Kidney (tissue), 13 donors: ENCODE measurements at regions not wholly inside any gene's neighbourhood (a gene's known extent, or its start where the extent isn't known, plus 50 kb on each side); places are given as distances from the start of the nearest gene placed in this dataset.

Source experiments
- DNase-seq, 5 donors: peaks; one replicate each; pipeline ENCODE4 v3.0.0-alpha.2; 2013 to 2020
- FAIRE-seq: peaks from 2 replicates; lab custom pipeline; 2012; peaks lifted over from hg19 to GRCh38; lab: Jason Lieb, UNC
- H3K27ac ChIP-seq, 2 donors: one replicate each; pipeline ENCODE4 v1.7.0; 2013; ENCODE audit warnings: low read depth in 2 of 2, low read length in 2 of 2, inconsistent platforms in 1 of 2
- H3K27me3 ChIP-seq: one replicate; pipeline ENCODE4 v1.7.1; 2013; ENCODE audit warnings: low read length, inconsistent platforms; ENCODE audit not compliant: control insufficient read depth, insufficient read depth
- H3K36me3 ChIP-seq, 3 donors: one replicate each; pipeline versions ENCODE4 v1.7.0 to v1.7.1; 2013; ENCODE audit warnings: low read length in 3 of 3, control low read depth in 1 of 3, inconsistent platforms in 1 of 3; ENCODE audit not compliant: insufficient read depth in 3 of 3, control insufficient read depth in 2 of 3
- H3K4me1 ChIP-seq, 3 donors: one replicate each; pipeline versions ENCODE4 v1.7.0 to v1.7.1; 2013; ENCODE audit warnings: low read length in 3 of 3, inconsistent platforms in 1 of 3, low read depth in 1 of 3; ENCODE audit not compliant: control insufficient read depth in 2 of 3, insufficient read depth in 2 of 3
- H3K4me3 ChIP-seq, 3 donors: one replicate each; pipeline versions ENCODE4 v1.7.0 to v1.8.1; 2013; ENCODE audit warnings: low read length in 3 of 3, control low read depth in 1 of 3, inconsistent platforms in 1 of 3
- H3K9ac ChIP-seq, 3 donors: one replicate each; pipeline versions ENCODE4 v1.7.0 to v1.7.1; 2013; ENCODE audit warnings: low read length in 3 of 3, control low read depth in 1 of 3, inconsistent platforms in 1 of 3
- H3K9me3 ChIP-seq, 3 donors: one replicate each; pipeline versions ENCODE4 v1.7.0 to v1.7.1; 2013; ENCODE audit warnings: low read length in 3 of 3, control low read depth in 1 of 3, inconsistent platforms in 1 of 3; ENCODE audit not compliant: control insufficient read depth in 2 of 3, insufficient read depth in 1 of 3
- intact Hi-C: fragments of 100-400 bp; cut with DNase I; formaldehyde crosslinking; loops from one replicate; pipeline ENCODE4 v1.11.1; 2022
- TF ChIP-seq, protein P1 (sequence below): IDR thresholded peaks from 3 replicates; pipeline ENCODE4 v1.5.1; 2012; ENCODE audit warnings: mild to moderate bottlenecking, moderate library complexity, borderline replicate concordance; ENCODE audit not compliant: insufficient read depth; ENCODE audit errors: extremely low read depth
- donor health status: control.
- donor health status: control.
- donor health status: control.
- donor health status: control.
- donor health status: control.
- donor health status: DM: yes; HTN: yes; CAD: no.
- donor health status: Normal renal cell carcinoma (clear cell type).

GRCh38 chr3:34013818-34014570 is 215.6 kb downstream of the PDCD6IP start:
- no peak for FAIRE-seq

DNA sequence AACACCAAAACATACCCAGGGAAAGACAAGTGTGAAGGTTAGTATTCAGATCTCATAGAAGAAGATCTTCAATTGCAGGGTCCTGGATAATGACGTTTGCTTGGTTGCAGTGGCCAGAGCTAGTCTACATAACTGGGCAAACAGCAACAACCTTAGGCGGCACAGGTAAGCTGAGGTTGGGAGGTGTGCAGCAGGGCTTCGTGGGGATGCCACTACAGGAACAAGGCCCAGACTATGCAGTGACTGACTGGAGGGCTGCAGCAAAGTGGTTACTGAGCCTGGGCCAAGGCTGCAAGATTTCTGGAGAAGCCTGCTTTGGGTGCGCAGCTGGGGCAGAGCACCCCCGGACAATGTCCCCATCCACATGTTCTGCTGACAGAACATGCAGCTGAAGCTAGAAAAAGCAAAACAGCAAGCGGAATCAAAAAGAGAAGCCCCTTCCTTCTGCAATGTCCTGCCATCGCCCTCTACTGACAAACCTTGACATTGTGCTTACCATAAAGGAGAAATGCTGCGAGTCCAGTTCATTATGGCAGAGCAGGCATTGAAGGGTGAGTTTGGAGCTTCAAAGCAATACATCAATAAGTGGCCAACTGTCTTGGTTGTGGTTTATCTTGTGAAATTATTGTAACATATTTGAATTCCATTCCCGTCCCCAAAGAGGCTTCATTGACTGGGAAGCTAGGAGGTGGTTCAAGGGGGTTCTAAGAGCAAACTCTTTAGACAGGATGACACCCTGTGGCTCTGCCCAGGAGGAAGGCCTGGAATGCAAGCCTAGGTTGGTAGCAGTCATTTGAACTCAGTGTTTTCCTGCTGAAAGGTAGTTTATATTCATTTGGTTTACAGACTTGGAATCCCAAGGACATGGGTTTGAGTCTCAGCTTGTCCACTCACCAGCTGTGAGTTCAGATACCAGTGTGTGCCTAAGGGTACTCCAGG is 217.0 kb downstream of the PDCD6IP start:
- Histone ChIP-seq H3K4me1 (no peaks in the 10 kb centered on the region), H3K36me3 (no peaks in the 10 kb centered on the region), H3K4me3 (no peak overlapping the region), H3K27ac (no peak overlapping the region), H3K9me3 (peaks cover 0 to 4% (median 0%) of the 10 kb centered on the region in 3 donors), H3K9ac (no peak overlapping the region), H3K27me3 (no peaks in the 10 kb centered on the region)
- no peak for FAIRE-seq
- TF ChIP-seq, protein P1, sequence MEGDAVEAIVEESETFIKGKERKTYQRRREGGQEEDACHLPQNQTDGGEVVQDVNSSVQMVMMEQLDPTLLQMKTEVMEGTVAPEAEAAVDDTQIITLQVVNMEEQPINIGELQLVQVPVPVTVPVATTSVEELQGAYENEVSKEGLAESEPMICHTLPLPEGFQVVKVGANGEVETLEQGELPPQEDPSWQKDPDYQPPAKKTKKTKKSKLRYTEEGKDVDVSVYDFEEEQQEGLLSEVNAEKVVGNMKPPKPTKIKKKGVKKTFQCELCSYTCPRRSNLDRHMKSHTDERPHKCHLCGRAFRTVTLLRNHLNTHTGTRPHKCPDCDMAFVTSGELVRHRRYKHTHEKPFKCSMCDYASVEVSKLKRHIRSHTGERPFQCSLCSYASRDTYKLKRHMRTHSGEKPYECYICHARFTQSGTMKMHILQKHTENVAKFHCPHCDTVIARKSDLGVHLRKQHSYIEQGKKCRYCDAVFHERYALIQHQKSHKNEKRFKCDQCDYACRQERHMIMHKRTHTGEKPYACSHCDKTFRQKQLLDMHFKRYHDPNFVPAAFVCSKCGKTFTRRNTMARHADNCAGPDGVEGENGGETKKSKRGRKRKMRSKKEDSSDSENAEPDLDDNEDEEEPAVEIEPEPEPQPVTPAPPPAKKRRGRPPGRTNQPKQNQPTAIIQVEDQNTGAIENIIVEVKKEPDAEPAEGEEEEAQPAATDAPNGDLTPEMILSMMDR: no peak
- no peak for DNase-seq
- intact Hi-C loops: no loop called here

More at GRCh38 chr3:34013818-34014570, 215.6 kb downstream of the PDCD6IP start:
- TF ChIP-seq, protein P1: no peak
- Histone ChIP-seq H3K27ac (no peak overlapping the region), H3K4me1 (no peaks in the 10 kb centered on the region), H3K27me3 (no peaks in the 10 kb centered on the region), H3K4me3 (no peak overlapping the region), H3K36me3 (no peaks in the 10 kb centered on the region), H3K9me3 (no peaks in the 10 kb centered on the region), H3K9ac (no peak overlapping the region)
- DNase-seq: no peak
- intact Hi-C loops: no loop called here

DNA sequence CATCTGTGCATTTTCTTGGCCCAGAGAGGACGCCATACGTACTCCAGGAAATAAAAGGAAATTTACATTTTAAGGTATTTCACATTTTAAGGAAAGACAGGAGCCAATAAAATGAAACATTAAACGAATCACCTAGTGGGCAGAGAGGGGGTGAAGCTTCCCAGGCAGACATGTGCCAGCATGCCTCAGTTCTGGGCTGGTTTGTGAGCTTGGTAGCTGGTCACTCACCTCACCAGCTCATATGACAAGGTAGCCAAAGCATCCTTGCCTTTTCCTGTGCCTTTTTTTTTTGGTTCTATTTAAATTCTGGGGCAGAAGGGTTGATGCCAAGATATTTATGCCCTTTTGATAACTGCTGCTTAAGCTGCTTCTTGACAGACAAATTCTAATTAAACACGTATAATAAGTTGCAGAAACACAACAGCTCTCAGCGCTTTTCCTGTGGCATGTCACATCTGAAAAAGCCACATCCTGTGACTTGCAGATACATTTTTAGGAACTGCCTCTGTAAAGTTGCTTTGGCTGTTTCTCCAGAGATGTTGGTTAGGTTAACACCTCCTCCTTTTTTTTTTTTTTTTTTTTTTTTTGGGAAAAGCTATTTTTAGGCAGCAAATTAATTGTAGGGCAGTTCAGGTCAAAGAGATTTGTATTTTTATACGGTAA is 218.6 kb downstream of the PDCD6IP start:
- Histone ChIP-seq H3K27ac (no peak overlapping the region), H3K9ac (no peak overlapping the region), H3K9me3 (peaks cover 0 to 5% (median 0%) of the 10 kb centered on the region in 3 donors), H3K36me3 (no peaks in the 10 kb centered on the region), H3K4me3 (no peak overlapping the region), H3K4me1 (no peaks in the 10 kb centered on the region), H3K27me3 (no peaks in the 10 kb centered on the region)
- intact Hi-C loops: no loop called here
- DNase-seq (no peak), FAIRE-seq (no peak)
- TF ChIP-seq, protein P1: no peak
